ENCODE measurements at regions not wholly inside any gene's neighbourhood (a gene's known extent, or its start where the extent isn't known, plus 50 kb on each side); places are given as distances from the start of the nearest gene placed in this dataset.
"Not testable (repeated sequence)": the region's sequence is repeated elsewhere in the genome, so short reads cannot be mapped to it uniquely, and the experiment has no call there.

DNA sequence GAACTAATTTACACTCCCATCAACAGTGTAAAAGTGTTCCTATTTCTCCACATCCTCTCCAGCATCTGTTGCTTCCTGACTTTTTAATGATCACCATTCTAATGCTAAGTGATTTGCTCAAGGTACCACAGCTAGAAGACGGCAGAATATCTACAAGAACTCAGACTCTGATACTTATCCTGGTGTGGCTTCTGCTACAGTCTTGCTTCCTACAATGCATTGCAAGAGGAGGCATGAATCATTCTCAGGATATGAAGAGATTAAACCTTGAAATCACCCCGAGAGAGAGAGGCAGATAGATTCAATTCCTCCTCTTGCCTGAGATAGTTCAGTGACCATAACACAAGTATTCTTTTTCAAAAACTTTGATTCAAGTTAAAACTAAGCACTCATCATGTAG is 306.4 kb downstream of the TBC1D4 start:
- no peak for DNase-seq

GRCh38 chr13:75175097-75175496 is 306.9 kb downstream of the TBC1D4 start:
- not testable (repeated sequence) for DNase-seq

DNA sequence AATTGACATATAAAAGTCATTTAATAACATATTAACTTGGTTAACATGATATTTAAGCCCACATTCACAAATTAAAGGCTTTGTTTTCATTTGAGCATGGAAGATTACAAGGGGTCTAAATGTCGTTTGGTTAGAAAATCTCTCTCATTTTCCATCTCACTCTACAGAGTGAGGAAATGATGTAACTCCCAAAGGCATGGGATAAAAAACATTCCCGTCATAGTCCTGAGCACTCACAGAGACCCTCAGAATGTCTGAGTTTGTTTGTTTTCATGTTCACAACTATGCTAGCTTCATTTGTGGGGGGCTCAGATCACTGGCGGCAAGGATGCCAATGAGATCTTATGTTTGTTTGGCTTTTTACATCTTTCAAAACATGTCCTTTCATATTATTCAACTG is 307.5 kb downstream of the TBC1D4 start:
- no peak for DNase-seq

GRCh38 chr13:75173457-75174356 is 308.3 kb downstream of the TBC1D4 start:
- DNase-seq: no peak

DNA sequence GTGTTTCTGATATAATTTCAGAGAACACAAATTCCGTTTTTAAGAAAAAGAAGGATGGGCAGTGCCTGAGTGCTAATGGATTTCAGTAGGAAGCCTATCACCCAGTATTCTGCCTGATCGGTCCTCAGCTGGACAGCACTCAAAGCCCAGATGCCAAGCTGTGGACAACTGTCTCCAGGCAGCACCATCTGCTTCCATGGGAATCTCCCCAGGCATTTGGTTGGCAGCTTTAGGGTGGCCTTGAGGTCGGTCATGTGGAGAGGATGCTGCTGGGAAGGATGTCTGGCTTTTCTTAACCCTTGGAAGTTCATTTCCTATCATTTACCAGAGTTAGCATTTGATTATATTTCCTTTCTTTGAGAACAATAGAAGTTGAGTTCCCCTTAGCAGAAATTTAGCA is 311.7 kb downstream of the TBC1D4 start:
- no peak for DNase-seq

GRCh38 chr13:75165543-75166230 is 316.3 kb downstream of the TBC1D4 start:
- no peak for DNase-seq

GRCh38 chr13:75161804-75162203 is 320.2 kb downstream of the TBC1D4 start:
- no peak for DNase-seq

GRCh38 chr13:75160984-75161383 is 321.0 kb downstream of the TBC1D4 start:
- DNase-seq: no peak

GRCh38 chr13:75154331-75154730 is 327.6 kb downstream of the TBC1D4 start:
- DNase-seq: no peak

DNA sequence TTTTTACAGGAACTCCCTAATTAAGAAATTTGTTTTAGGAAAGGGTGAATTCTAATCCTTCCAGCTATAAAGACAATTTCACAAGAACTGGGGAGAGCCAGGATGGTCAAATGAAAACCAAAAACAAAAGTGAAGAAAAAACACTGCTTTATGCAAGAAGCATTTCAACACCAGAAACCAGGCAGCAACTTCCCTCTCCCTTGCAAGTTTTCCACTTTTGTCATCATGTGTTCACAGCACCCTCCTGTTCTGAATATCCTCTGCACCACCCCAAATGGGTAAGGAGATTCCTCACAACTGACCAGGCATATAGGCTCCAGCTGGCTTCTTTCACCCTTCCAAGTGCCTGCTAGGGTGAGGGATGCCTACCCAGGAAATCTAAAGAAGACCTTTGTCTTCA is 328.1 kb downstream of the TBC1D4 start:
- no peak for DNase-seq

- DNase-seq: no peak
Measured at GRCh38 chr13:75153386-75153785, 328.6 kb downstream of the TBC1D4 start.

- DNase-seq: no peak
Measured at GRCh38 chr13:75151081-75151643, 330.8 kb downstream of the TBC1D4 start.

GRCh38 chr13:75149776-75150175 is 332.2 kb downstream of the TBC1D4 start:
- DNase-seq: no peak

DNA sequence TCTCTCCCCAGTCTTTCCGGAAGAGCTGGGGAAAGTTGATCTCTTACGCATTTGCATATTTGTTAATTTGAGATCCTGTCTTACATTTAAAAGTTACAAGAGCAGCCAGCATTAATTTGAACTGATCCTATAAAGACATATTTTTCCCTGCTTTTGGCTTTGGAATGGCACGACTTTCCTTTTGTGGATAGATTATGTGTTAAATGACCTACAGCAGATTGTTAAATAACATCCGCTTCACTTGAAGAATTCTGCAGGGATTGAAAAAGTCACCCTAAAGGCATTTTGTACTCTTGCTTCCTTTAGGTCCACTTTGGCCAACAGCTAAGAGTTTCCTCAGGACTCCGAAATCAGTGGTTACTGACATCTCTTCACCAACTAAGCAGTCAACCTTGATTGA is 334.0 kb downstream of the TBC1D4 start:
- DNase-seq: no peak

- no peak for DNase-seq
Measured at GRCh38 chr13:75146436-75146835, 335.5 kb downstream of the TBC1D4 start.

DNA sequence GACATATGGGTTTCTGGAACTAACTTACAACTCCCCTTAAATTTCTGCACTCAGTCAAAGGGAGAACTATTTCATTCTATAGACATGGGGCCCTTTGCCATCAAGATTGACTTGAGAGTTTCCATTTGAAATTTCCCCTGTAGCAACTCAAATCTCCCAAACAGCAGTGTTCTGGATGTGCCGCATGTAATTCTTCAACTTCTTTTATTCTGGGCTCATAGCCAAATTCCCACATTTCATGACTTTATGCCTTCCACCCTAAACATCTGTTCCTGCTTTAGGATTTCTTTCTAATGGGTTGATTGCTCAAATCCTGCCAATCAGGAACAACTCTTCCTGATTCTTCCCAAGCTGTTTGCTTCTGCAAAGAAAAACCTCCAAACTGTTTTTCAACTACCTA is 336.0 kb downstream of the TBC1D4 start:
- no peak for DNase-seq

DNA sequence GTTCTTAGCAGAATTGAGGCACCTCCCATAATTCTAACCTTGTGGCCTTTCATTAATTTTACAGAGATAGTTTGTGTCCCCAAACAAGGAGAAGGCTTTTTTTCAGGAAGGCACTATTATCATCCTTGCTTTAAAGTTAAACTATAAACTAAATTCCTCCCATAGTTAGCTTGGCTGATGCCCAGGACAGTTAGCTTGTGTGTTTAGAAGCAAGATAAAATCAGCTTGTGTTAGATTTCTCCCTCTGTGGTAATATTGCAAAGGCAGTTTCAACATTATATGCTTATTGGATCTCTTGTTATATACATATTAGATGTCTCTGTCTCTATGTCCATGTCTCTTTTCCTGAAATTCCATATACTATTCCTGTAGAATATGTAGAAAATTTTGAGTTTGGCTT is 342.7 kb downstream of the TBC1D4 start:
- no peak for DNase-seq

DNA sequence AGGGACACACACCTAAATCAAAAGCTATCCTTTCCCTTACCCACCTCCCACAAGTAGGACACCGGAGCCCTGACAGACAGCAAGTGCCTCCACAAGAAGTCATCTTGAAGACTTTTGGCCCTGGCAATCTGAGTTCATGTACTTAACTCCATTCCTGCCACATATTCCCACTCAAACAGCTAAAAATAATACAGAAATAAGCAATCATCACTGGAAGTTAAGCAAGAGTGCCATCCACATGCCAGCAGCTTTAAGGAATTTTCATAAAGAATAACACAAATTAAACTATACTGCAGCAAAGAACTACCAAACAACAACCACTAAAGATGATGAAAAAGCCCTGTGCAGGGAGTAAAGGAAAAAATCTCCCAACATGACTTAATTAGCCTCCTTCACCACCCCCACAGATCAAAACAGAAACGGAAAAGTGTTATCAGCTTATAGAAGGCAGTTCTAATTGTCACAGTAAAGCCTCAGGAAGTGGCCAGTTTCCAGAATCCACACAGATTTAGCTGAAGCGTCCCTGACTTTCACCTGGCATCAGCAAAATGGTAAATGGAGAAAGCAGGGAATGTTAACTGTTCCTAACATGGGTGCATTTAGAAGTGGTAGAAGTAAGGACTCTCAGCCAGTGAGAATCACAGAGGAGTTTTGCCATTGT is 343.9 kb downstream of the TBC1D4 start:
- DNase-seq: no peak

GRCh38 chr13:75136151-75136550 is 345.8 kb downstream of the TBC1D4 start:
- DNase-seq: no peak

- DNase-seq: no peak
Measured at GRCh38 chr13:75135325-75135825, 346.6 kb downstream of the TBC1D4 start.

- no peak for DNase-seq
Measured at GRCh38 chr13:75132701-75133695, 349.0 kb downstream of the TBC1D4 start.

GRCh38 chr13:75129331-75129730 is 352.6 kb downstream of the TBC1D4 start:
- DNase-seq: no peak

All from activated naive CD4-positive, alpha-beta T cell treated with Interleukin-2 at 50 U/mL for 16 hours (primary cell).